ENCODE measurements at regions not wholly inside any gene's neighbourhood (a gene's known extent, or its start where the extent isn't known, plus 50 kb on each side); places are given as distances from the start of the nearest gene placed in this dataset.
A peak's percentile ranks its signal among the peaks of the same experiment; 100 is the strongest.

GRCh38 chr9:131809941-131810344 lies 70.1 kb upstream of the RAPGEF1 start:
- in situ Hi-C loops (cut with HindIII; ENCODE audit: low pct_unique_long_range_greater_than_20kb, low sequenced_read_pairs): no loop called here

GRCh38 chr9:131808291-131808690 lies 68.4 kb upstream of the RAPGEF1 start:
- no peak for DNase-seq (ENCODE audit: low read depth)
- in situ Hi-C loops (cut with HindIII; ENCODE audit: low pct_unique_long_range_greater_than_20kb, low sequenced_read_pairs): no loop called here

More at GRCh38 chr9:131809941-131810344, 70.1 kb upstream of the RAPGEF1 start:
- no peak for DNase-seq (ENCODE audit: low read depth)

- no peak for DNase-seq (ENCODE audit: low read depth)
- in situ Hi-C loops (cut with HindIII; ENCODE audit: low pct_unique_long_range_greater_than_20kb, low sequenced_read_pairs): no loop called here
These were observed 67.5 kb upstream of the RAPGEF1 start for GRCh38 chr9:131807144-131807983.

GRCh38 chr9:131805803-131806202 lies 65.9 kb upstream of the RAPGEF1 start:
- in situ Hi-C loops (cut with HindIII; ENCODE audit: low pct_unique_long_range_greater_than_20kb, low sequenced_read_pairs): no loop called here

GRCh38 chr9:131804826-131805225 lies 65.0 kb upstream of the RAPGEF1 start:
- no peak for DNase-seq (ENCODE audit: low read depth)
- in situ Hi-C loops (cut with HindIII; ENCODE audit: low pct_unique_long_range_greater_than_20kb, low sequenced_read_pairs): no loop called here

More at GRCh38 chr9:131805803-131806202, 65.9 kb upstream of the RAPGEF1 start:
- DNase-seq (ENCODE audit: low read depth): no peak

GRCh38 chr9:131803758-131804411 lies 64.0 kb upstream of the RAPGEF1 start:
- DNase-seq (ENCODE audit: low read depth): no peak
- in situ Hi-C loops (cut with HindIII; ENCODE audit: low pct_unique_long_range_greater_than_20kb, low sequenced_read_pairs): no loop called here

GRCh38 chr9:131801810-131802209 lies 61.9 kb upstream of the RAPGEF1 start:
- in situ Hi-C loops (cut with HindIII; ENCODE audit: low pct_unique_long_range_greater_than_20kb, low sequenced_read_pairs): no loop called here
- DNase-seq (ENCODE audit: low read depth): no peak

- DNase-seq (ENCODE audit: low read depth): no peak
- in situ Hi-C loops (cut with HindIII; ENCODE audit: low pct_unique_long_range_greater_than_20kb, low sequenced_read_pairs): no loop called here
These were observed 61.0 kb upstream of the RAPGEF1 start for GRCh38 chr9:131800843-131801242.

- in situ Hi-C loops (cut with HindIII; ENCODE audit: low pct_unique_long_range_greater_than_20kb, low sequenced_read_pairs): no loop called here
These were observed 60.5 kb upstream of the RAPGEF1 start for GRCh38 chr9:131800366-131800765.

GRCh38 chr9:131799177-131799823 lies 59.4 kb upstream of the RAPGEF1 start:
- DNase-seq (ENCODE audit: low read depth): peak; percentile 43
- in situ Hi-C loops (cut with HindIII; ENCODE audit: low pct_unique_long_range_greater_than_20kb, low sequenced_read_pairs): no loop called here

More at GRCh38 chr9:131800366-131800765, 60.5 kb upstream of the RAPGEF1 start:
- DNase-seq (ENCODE audit: low read depth): no peak

- DNase-seq (ENCODE audit: low read depth): no peak
- in situ Hi-C loops (cut with HindIII; ENCODE audit: low pct_unique_long_range_greater_than_20kb, low sequenced_read_pairs): no loop called here
These were observed 58.4 kb upstream of the RAPGEF1 start for GRCh38 chr9:131798246-131798645.

GRCh38 chr9:131794393-131794792 lies 54.5 kb upstream of the RAPGEF1 start:
- in situ Hi-C loops (cut with HindIII; ENCODE audit: low pct_unique_long_range_greater_than_20kb, low sequenced_read_pairs): no loop called here
- no peak for DNase-seq (ENCODE audit: low read depth)

GRCh38 chr9:131791542-131792254 lies 51.8 kb upstream of the RAPGEF1 start:
- in situ Hi-C loops (cut with HindIII; ENCODE audit: low pct_unique_long_range_greater_than_20kb, low sequenced_read_pairs): no loop called here

More at GRCh38 chr9:131791542-131792254, 51.8 kb upstream of the RAPGEF1 start:
- DNase-seq (ENCODE audit: low read depth): no peak

Data from Caki2 (cell line).